CD4-positive, alpha-beta T cell (primary cell): ENCODE measurements at regions not wholly inside any gene's neighbourhood (a gene's known extent, or its start where the extent isn't known, plus 50 kb on each side); places are given as distances from the start of the nearest gene placed in this dataset.

ENCODE experiments used
- ATAC-seq: fragments of 200-7000 bp; cut with Tn5 transposase; one replicate; pipeline ENCODE4 v1.10.0; 2022; ENCODE audit warnings: mild to moderate bottlenecking; ENCODE audit not compliant: poor library complexity
- CTCF ChIA-PET: fragments of 350-600 bp; sonication (Branson Sonifier 250); formaldehyde crosslinking; loops from one replicate; lab custom pipeline; 2021; ENCODE audit warnings: antibody characterized with exemption, inconsistent platforms; lab: Charles Lee
- POLR2A ChIA-PET: fragments of 350-600 bp; sonication (Branson Sonifier 250); formaldehyde crosslinking; loops from one replicate; lab custom pipeline; 2021; ENCODE audit warnings: antibody characterized with exemption, inconsistent platforms; lab: Charles Lee
- DNase-seq, 14 experiments: peaks; one replicate each; pipeline ENCODE4 v3.0.0-alpha.2; 2013 to 2020; ENCODE audit warnings: mixed read lengths in 2 of 14
- H3K27ac ChIP-seq, 2 donors: one replicate each; pipeline versions ENCODE4 v1.5.1 to v1.7.0; 2013; ENCODE audit warnings: low read length in 2 of 2, low read depth in 1 of 2, mild to moderate bottlenecking in 1 of 2
- H3K27me3 ChIP-seq, 2 experiments: 1 replicate in 1 of 2; 2 replicates in 1 of 2; pipeline versions ENCODE4 v1.6.1 to v1.7.0; 2013; ENCODE audit warnings: low read length in 2 of 2, control low read depth in 1 of 2, mild to moderate bottlenecking in 1 of 2, moderate library complexity in 1 of 2; ENCODE audit not compliant: insufficient read depth in 2 of 2, control insufficient read depth in 1 of 2
- H3K36me3 ChIP-seq: one replicate; pipeline ENCODE4 v1.6.1; 2013; ENCODE audit warnings: low read length, control low read depth; ENCODE audit not compliant: insufficient read depth
- H3K4me1 ChIP-seq: one replicate; pipeline ENCODE4 v1.6.1; 2013; ENCODE audit warnings: low read length, control low read depth; ENCODE audit not compliant: insufficient read depth
- H3K4me3 ChIP-seq: one replicate; pipeline ENCODE4 v1.5.1; 2013; ENCODE audit warnings: mild to moderate bottlenecking, low read length, moderate library complexity
- H3K9me3 ChIP-seq, 2 experiments: 1 replicate in 1 of 2; 2 replicates in 1 of 2; pipeline versions ENCODE4 v1.6.1 to v1.7.0; 2013; ENCODE audit warnings: low read length in 2 of 2, mild to moderate bottlenecking in 2 of 2, control low read depth in 1 of 2, moderate library complexity in 1 of 2; ENCODE audit not compliant: control insufficient read depth in 1 of 2, insufficient read depth in 1 of 2
- H3K27ac Mint-ChIP-seq: one replicate; pipeline ENCODE4 v1.8.0; 2020; ENCODE audit warnings: mixed read lengths
- H3K27me3 Mint-ChIP-seq: one replicate; pipeline ENCODE4 v1.8.0; 2021; ENCODE audit warnings: mixed read lengths
- H3K36me3 Mint-ChIP-seq: one replicate; pipeline ENCODE4 v1.8.0; 2021; ENCODE audit warnings: low read depth, mixed read lengths
- H3K4me1 Mint-ChIP-seq: one replicate; pipeline ENCODE4 v1.8.0; 2021; ENCODE audit warnings: low read depth, mixed read lengths
- H3K4me3 Mint-ChIP-seq: one replicate; pipeline ENCODE4 v1.8.0; 2020; ENCODE audit warnings: mild to moderate bottlenecking, mixed read lengths
- H3K9me3 Mint-ChIP-seq: one replicate; pipeline ENCODE4 v1.8.0; 2020; ENCODE audit warnings: mixed read lengths
- intact Hi-C, 2 experiments: fragments of 100-400 bp; cut with DNase I in 1 of 2; cut with micrococcal nuclease in 1 of 2; formaldehyde crosslinking; loops; one replicate each; pipeline versions ENCODE4 v1.15.1 to v1.9.0; 2023 to 2025; cut with DNase I, micrococcal nuclease
- TF ChIP-seq, protein P1 (sequence below): fragments of 200-600 bp; IDR thresholded peaks from one replicate; pipeline ENCODE4 v1.8.0; 2022; ENCODE audit warnings: antibody characterized with exemption, mild to moderate bottlenecking

GRCh38 chr12:24423611-24424010, 474.1 kb upstream of the SOX5 start:
- H3K36me3 Mint-ChIP-seq, result no peaks in the 10 kb centered on the region
- intact Hi-C loops, result no loop called here
- H3K4me1 Mint-ChIP-seq, result no peaks in the 10 kb centered on the region
- no peak overlapping the region for H3K27ac ChIP-seq
- H3K36me3 ChIP-seq, result no peaks in the 10 kb centered on the region
- no peak overlapping the region for H3K4me3 Mint-ChIP-seq
- ChIA-PET CTCF (no interaction called here), POLR2A (no interaction called here)
- no peak overlapping the region for H3K27ac Mint-ChIP-seq
- TF ChIP-seq, protein P1, sequence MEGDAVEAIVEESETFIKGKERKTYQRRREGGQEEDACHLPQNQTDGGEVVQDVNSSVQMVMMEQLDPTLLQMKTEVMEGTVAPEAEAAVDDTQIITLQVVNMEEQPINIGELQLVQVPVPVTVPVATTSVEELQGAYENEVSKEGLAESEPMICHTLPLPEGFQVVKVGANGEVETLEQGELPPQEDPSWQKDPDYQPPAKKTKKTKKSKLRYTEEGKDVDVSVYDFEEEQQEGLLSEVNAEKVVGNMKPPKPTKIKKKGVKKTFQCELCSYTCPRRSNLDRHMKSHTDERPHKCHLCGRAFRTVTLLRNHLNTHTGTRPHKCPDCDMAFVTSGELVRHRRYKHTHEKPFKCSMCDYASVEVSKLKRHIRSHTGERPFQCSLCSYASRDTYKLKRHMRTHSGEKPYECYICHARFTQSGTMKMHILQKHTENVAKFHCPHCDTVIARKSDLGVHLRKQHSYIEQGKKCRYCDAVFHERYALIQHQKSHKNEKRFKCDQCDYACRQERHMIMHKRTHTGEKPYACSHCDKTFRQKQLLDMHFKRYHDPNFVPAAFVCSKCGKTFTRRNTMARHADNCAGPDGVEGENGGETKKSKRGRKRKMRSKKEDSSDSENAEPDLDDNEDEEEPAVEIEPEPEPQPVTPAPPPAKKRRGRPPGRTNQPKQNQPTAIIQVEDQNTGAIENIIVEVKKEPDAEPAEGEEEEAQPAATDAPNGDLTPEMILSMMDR, result no peak
- no peaks in the 10 kb centered on the region for H3K9me3 Mint-ChIP-seq
- no peaks in the 10 kb centered on the region for H3K27me3 ChIP-seq
- no peaks in the 10 kb centered on the region for H3K4me1 ChIP-seq
- no peaks in the 10 kb centered on the region for H3K27me3 Mint-ChIP-seq
- DNase-seq, result no peak
- H3K9me3 ChIP-seq, result no peaks in the 10 kb centered on the region
- ATAC-seq, result no peak
- H3K4me3 ChIP-seq, result no peak overlapping the region

- no peaks in the 10 kb centered on the region for H3K9me3 Mint-ChIP-seq
- H3K9me3 ChIP-seq, result no peaks in the 10 kb centered on the region
- ATAC-seq (no peak), DNase-seq (no peak)
- no peak overlapping the region for H3K27ac ChIP-seq
- TF ChIP-seq, protein P1, result no peak
- H3K27ac Mint-ChIP-seq, result no peak overlapping the region
- no peaks in the 10 kb centered on the region for H3K4me1 Mint-ChIP-seq
- H3K4me1 ChIP-seq, result no peaks in the 10 kb centered on the region
- no peaks in the 10 kb centered on the region for H3K36me3 ChIP-seq
- ChIA-PET CTCF (no interaction called here), POLR2A (no interaction called here)
- H3K27me3 ChIP-seq, result no peaks in the 10 kb centered on the region
- no peaks in the 10 kb centered on the region for H3K36me3 Mint-ChIP-seq
- no peak overlapping the region for H3K4me3 Mint-ChIP-seq
- H3K27me3 Mint-ChIP-seq, result no peaks in the 10 kb centered on the region
- no peak overlapping the region for H3K4me3 ChIP-seq
- intact Hi-C loops, result no loop called here
These were observed 472.3 kb upstream of the SOX5 start for GRCh38 chr12:24421759-24422158.

DNA sequence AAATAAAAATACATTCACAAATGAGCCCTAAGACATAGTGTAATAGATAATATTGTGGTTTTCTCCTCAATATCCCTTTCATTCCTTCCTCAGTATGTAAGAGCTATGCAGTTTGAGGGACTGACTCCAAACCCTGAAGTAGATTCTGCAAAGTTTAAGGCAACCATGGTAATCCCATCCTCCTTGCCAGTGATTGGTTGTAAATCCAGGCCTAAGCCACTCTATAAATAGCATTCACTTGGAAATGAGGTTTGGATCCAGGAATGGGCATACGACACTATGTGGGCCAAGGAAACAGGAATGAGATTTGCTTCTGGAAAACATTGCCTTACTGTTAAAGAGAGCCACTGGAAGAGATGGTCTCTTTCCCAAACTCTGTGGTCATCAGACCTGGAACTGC, 468.7 kb upstream of the SOX5 start:
- no peaks in the 10 kb centered on the region for H3K4me1 ChIP-seq
- no peak for DNase-seq
- intact Hi-C loops, result no loop called here
- no peaks in the 10 kb centered on the region for H3K27me3 Mint-ChIP-seq
- TF ChIP-seq, protein P1, result no peak
- no peaks in the 10 kb centered on the region for H3K9me3 ChIP-seq
- no peak overlapping the region for H3K27ac Mint-ChIP-seq
- no peak overlapping the region for H3K4me3 ChIP-seq
- ChIA-PET CTCF (no interaction called here), POLR2A (no interaction called here)
- no peaks in the 10 kb centered on the region for H3K9me3 Mint-ChIP-seq
- no peaks in the 10 kb centered on the region for H3K36me3 ChIP-seq
- no peaks in the 10 kb centered on the region for H3K27me3 ChIP-seq
- H3K4me3 Mint-ChIP-seq, result no peak overlapping the region
- no peak overlapping the region for H3K27ac ChIP-seq
- H3K4me1 Mint-ChIP-seq, result no peaks in the 10 kb centered on the region
- H3K36me3 Mint-ChIP-seq, result no peaks in the 10 kb centered on the region
- no peak for ATAC-seq
